Hepatocyte (in vitro differentiated cells): ENCODE measurements at regions not wholly inside any gene's neighbourhood (a gene's known extent, or its start where the extent isn't known, plus 50 kb on each side); places are given as distances from the start of the nearest gene placed in this dataset.

ENCODE experiments used
- DNase-seq: peaks from one replicate; pipeline ENCODE4 v3.0.0-alpha.2; 2016; ENCODE audit warnings: low spot score
- H2AFZ ChIP-seq: fragments of 200-600 bp; sonication (generic); 2 replicates; pipeline ENCODE4 v1.6.0; 2016; ENCODE audit warnings: antibody characterized with exemption, mild to moderate bottlenecking
- H3K27ac ChIP-seq: fragments of 200-600 bp; sonication (generic); 2 replicates; pipeline ENCODE4 v1.5.1; 2016; ENCODE audit warnings: mild to moderate bottlenecking
- H3K27me3 ChIP-seq: fragments of 200-600 bp; sonication (generic); 2 replicates; pipeline ENCODE4 v1.6.1; 2016
- H3K36me3 ChIP-seq: fragments of 200-600 bp; sonication (generic); replicated peaks from 2 replicates; pipeline ENCODE4 v1.5.1; 2016; ENCODE audit warnings: low read depth; ENCODE audit not compliant: insufficient read depth
- H3K4me1 ChIP-seq: fragments of 200-600 bp; sonication (generic); 2 replicates; pipeline ENCODE4 v1.5.1; 2016; ENCODE audit warnings: mild to moderate bottlenecking, moderate library complexity; ENCODE audit not compliant: insufficient read depth
- H3K4me2 ChIP-seq: fragments of 200-600 bp; sonication (generic); 2 replicates; pipeline ENCODE4 v1.6.0; 2016
- H3K4me3 ChIP-seq: fragments of 200-600 bp; sonication (generic); 2 replicates; pipeline ENCODE4 v1.5.1; 2016; ENCODE audit warnings: mild to moderate bottlenecking
- H3K79me2 ChIP-seq: fragments of 200-600 bp; sonication (generic); 2 replicates; pipeline ENCODE4 v1.6.0; 2017; ENCODE audit warnings: mild to moderate bottlenecking
- H3K9me2 ChIP-seq: fragments of 200-600 bp; sonication (generic); replicated peaks from 2 replicates; pipeline ENCODE4 v1.6.0; 2017; ENCODE audit warnings: mild to moderate bottlenecking; ENCODE audit not compliant: insufficient read depth
- H3K9me3 ChIP-seq: fragments of 200-600 bp; sonication (generic); 2 replicates; pipeline ENCODE4 v1.5.1; 2016; ENCODE audit warnings: low read depth, mild to moderate bottlenecking
- H4K20me1 ChIP-seq: fragments of 200-600 bp; sonication (generic); 2 replicates; pipeline ENCODE4 v1.6.0; 2016; ENCODE audit warnings: mild to moderate bottlenecking; ENCODE audit not compliant: insufficient read depth, poor library complexity, severe bottlenecking
- CTCF ChIP-seq: fragments of 200-600 bp; sonication (generic); IDR thresholded peaks from 2 replicates; pipeline ENCODE4 v1.5.1; 2016; ENCODE audit warnings: antibody characterized with exemption, mild to moderate bottlenecking; ENCODE audit not compliant: poor library complexity
- EZH2 ChIP-seq: fragments of 200-600 bp; sonication (generic); IDR thresholded peaks from 2 replicates; pipeline ENCODE4 v1.6.1; 2016; ENCODE audit warnings: antibody characterized with exemption, mild to moderate bottlenecking, borderline replicate concordance
- EZH2phosphoT487 ChIP-seq: fragments of 200-600 bp; sonication (generic); IDR thresholded peaks from one replicate; pipeline ENCODE4 v1.6.1; 2018; ENCODE audit warnings: antibody characterized with exemption, mild to moderate bottlenecking, low read depth, moderate library complexity; ENCODE audit not compliant: unreplicated experiment, severe bottlenecking
- WGBS: methylation state at CpG from one replicate; pipeline ENCODE4 v1.1.6; 2016; ENCODE audit warnings: low lambda C conversion rate; ENCODE audit errors: missing lambda C conversion rate; 5-methylcytosine and 5-hydroxymethylcytosine counted together

GRCh38 chr14:105848570-105848969 lies 322.2 kb downstream of the TMEM121 start:
- Histone ChIP-seq H4K20me1 (no peaks in the 10 kb centered on the region), H3K9me2 (no peaks in the 10 kb centered on the region), H3K4me2 (no peak overlapping the region), H3K27me3 (no peaks in the 10 kb centered on the region), H3K36me3 (no peaks in the 10 kb centered on the region), H3K9me3 (no peaks in the 10 kb centered on the region), H3K4me1 (no peaks in the 10 kb centered on the region), H3K27ac (no peak overlapping the region), H3K4me3 (no peak overlapping the region), H3K79me2 (no peaks in the 10 kb centered on the region), H2AFZ (no peak overlapping the region)
- no peak for DNase-seq
- WGBS: 52% methylated on average over 2 of the region's 2 CpGs
- TF ChIP-seq CTCF (no peak), EZH2phosphoT487 (no peak), EZH2 (no peak)

- Histone ChIP-seq H3K27ac (no peak overlapping the region), H3K4me1 (no peaks in the 10 kb centered on the region), H2AFZ (no peak overlapping the region), H4K20me1 (no peaks in the 10 kb centered on the region), H3K9me2 (no peaks in the 10 kb centered on the region), H3K4me2 (no peak overlapping the region), H3K36me3 (no peaks in the 10 kb centered on the region), H3K9me3 (no peaks in the 10 kb centered on the region), H3K27me3 (no peaks in the 10 kb centered on the region), H3K79me2 (no peaks in the 10 kb centered on the region), H3K4me3 (no peak overlapping the region)
- WGBS: 68% methylated on average over 11 of the region's 11 CpGs
- TF ChIP-seq CTCF (no peak), EZH2phosphoT487 (no peak), EZH2 (no peak)
- DNase-seq: no peak
Observed at GRCh38 chr14:105849933-105850626, 323.7 kb downstream of the TMEM121 start.

GRCh38 chr14:105850853-105851581 lies 324.6 kb downstream of the TMEM121 start:
- Histone ChIP-seq H3K4me1 (no peaks in the 10 kb centered on the region), H3K9me2 (no peaks in the 10 kb centered on the region), H3K4me2 (no peak overlapping the region), H3K27me3 (no peaks in the 10 kb centered on the region), H3K79me2 (no peaks in the 10 kb centered on the region), H3K4me3 (no peak overlapping the region), H3K9me3 (no peaks in the 10 kb centered on the region), H3K27ac (no peak overlapping the region), H2AFZ (no peak overlapping the region), H4K20me1 (no peaks in the 10 kb centered on the region), H3K36me3 (no peaks in the 10 kb centered on the region)
- 89% methylated on average over 27 of the region's 27 CpGs for WGBS
- no peak for DNase-seq
- TF ChIP-seq CTCF: no peak
- no peak for TF ChIP-seq EZH2
- TF ChIP-seq EZH2phosphoT487: no peak
